ENCODE measurements at regions not wholly inside any gene's neighbourhood (a gene's known extent, or its start where the extent isn't known, plus 50 kb on each side); places are given as distances from the start of the nearest gene placed in this dataset.

DNA sequence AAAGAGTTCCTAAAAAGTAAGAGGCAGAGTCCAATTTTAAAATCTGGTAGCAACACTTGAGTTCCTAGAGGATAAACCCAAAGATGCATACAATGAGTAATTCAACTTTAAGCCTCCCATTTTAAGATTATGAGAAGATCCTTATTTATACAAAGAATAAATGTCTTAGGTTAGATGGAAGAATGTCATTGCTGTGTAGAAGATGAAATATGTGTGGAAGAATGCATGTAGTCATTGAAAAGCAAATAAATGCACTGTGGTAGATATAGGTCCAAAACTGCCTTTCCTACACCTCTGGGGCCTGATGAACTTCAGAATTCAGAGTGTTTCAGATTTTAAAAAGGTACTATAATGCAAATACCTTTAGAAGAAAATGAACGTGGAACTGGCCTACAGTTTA lies 58.7 kb upstream of the LRP1B start:
- H3K9me1 ChIP-seq (replicated peaks; ENCODE audit: control insufficient read depth, extremely low read depth, insufficient read depth, low read length), result no peaks in the 10 kb centered on the region
- no peaks in the 10 kb centered on the region for H3K9me3 ChIP-seq (replicated peaks; ENCODE audit: control insufficient read depth, insufficient read depth, low read length)
- FAIRE-seq (no peak), DNase-seq (ENCODE audit: low read depth, low spot score) (no peak)
- BruUV-seq (replicated peaks), result no TSS peak
- no peaks in the 10 kb centered on the region for H3K79me2 ChIP-seq (ENCODE audit: control insufficient read depth, insufficient read depth, low read length)
- no peak overlapping the region for H3K9ac ChIP-seq (replicated peaks; ENCODE audit: extremely low read depth, insufficient read depth, low read length)
- intact Hi-C loops (cut with micrococcal nuclease), result loop anchor here (5.0 to 10.0 kb wide), 2 partner anchors 577 to 655 kb away; no protein-coding TSS in a partner anchor
- H3K4me2 ChIP-seq (ENCODE audit: insufficient read depth, low read length), result no peak overlapping the region
- dilution Hi-C loops (cut with MboI; ENCODE audit: extremely low pct_ligation_motif_present, low sequenced_read_pairs), result no loop called here
- H3K27ac ChIP-seq (ENCODE audit: insufficient read depth, low read depth, low read length), result no peak overlapping the region
- ChIA-PET CTCF (no interaction called here), POLR2A (no interaction called here)
- no peaks in the 10 kb centered on the region for H4K20me1 ChIP-seq (replicated peaks; ENCODE audit: control insufficient read depth, extremely low read depth, insufficient read depth, low read length)
- TF ChIP-seq GATA2 (IDR thresholded peaks at IDR 0.05; ENCODE audit: insufficient read depth, insufficient read length, low read depth, low read length) (no peak), POLR2A (IDR thresholded peaks at IDR 0.05; ENCODE audit: low read depth, low read length) (no peak)
- TF ChIP-seq, protein P1, sequence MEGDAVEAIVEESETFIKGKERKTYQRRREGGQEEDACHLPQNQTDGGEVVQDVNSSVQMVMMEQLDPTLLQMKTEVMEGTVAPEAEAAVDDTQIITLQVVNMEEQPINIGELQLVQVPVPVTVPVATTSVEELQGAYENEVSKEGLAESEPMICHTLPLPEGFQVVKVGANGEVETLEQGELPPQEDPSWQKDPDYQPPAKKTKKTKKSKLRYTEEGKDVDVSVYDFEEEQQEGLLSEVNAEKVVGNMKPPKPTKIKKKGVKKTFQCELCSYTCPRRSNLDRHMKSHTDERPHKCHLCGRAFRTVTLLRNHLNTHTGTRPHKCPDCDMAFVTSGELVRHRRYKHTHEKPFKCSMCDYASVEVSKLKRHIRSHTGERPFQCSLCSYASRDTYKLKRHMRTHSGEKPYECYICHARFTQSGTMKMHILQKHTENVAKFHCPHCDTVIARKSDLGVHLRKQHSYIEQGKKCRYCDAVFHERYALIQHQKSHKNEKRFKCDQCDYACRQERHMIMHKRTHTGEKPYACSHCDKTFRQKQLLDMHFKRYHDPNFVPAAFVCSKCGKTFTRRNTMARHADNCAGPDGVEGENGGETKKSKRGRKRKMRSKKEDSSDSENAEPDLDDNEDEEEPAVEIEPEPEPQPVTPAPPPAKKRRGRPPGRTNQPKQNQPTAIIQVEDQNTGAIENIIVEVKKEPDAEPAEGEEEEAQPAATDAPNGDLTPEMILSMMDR (IDR thresholded peaks at IDR 0.05; ENCODE audit: extremely low read depth in 1 of 2, insufficient read depth in 1 of 2, low read depth in 1 of 2, low read length in 2 of 2), result no peak
- peaks cover 36% of the 10 kb centered on the region for H3K4me1 ChIP-seq (ENCODE audit: control insufficient read depth, extremely low read depth, insufficient read depth, low read length)
- H3K4me3 ChIP-seq (replicated peaks in 1 of 3; ENCODE audit: insufficient read depth in 1 of 3, low read depth in 1 of 3, low read length in 3 of 3), result no peak overlapping the region
- H3K27me3 ChIP-seq (ENCODE audit: control insufficient read depth in 2 of 2, insufficient read depth in 2 of 2, low read length in 2 of 2), result no peaks in the 10 kb centered on the region
- H2AFZ ChIP-seq (ENCODE audit: low read depth, low read length), result no peak overlapping the region
- no peaks in the 10 kb centered on the region for H3K36me3 ChIP-seq (ENCODE audit: control insufficient read depth in 2 of 2, extremely low read depth in 1 of 2, insufficient read depth in 2 of 2, low read length in 2 of 2)

GRCh38 chr2:142188562-142188961 lies 57.7 kb upstream of the LRP1B start:
- intact Hi-C loops (cut with micrococcal nuclease) (loop anchor here (5.0 to 10.0 kb wide), 2 partner anchors 576 to 656 kb away; no protein-coding TSS in a partner anchor), dilution Hi-C loops (cut with MboI; ENCODE audit: extremely low pct_ligation_motif_present, low sequenced_read_pairs) (no loop called here)
- no peaks in the 10 kb centered on the region for H3K9me3 ChIP-seq (replicated peaks; ENCODE audit: control insufficient read depth, insufficient read depth, low read length)
- no peak overlapping the region for H3K4me2 ChIP-seq (ENCODE audit: insufficient read depth, low read length)
- CTCF ChIA-PET, result no interaction called here
- no peaks in the 10 kb centered on the region for H3K9me1 ChIP-seq (replicated peaks; ENCODE audit: control insufficient read depth, extremely low read depth, insufficient read depth, low read length)
- no peak for FAIRE-seq
- no peak overlapping the region for H3K4me3 ChIP-seq (replicated peaks in 1 of 3; ENCODE audit: insufficient read depth in 1 of 3, low read depth in 1 of 3, low read length in 3 of 3)
- H2AFZ ChIP-seq (ENCODE audit: low read depth, low read length), result no peak overlapping the region
- peaks cover 36% of the 10 kb centered on the region for H3K4me1 ChIP-seq (ENCODE audit: control insufficient read depth, extremely low read depth, insufficient read depth, low read length)
- H3K9ac ChIP-seq (replicated peaks; ENCODE audit: extremely low read depth, insufficient read depth, low read length), result no peak overlapping the region
- no peak for DNase-seq (ENCODE audit: low read depth, low spot score)
- no peak for TF ChIP-seq POLR2AphosphoS5 (IDR thresholded peaks at IDR 0.05; ENCODE audit: insufficient read depth, low read depth, low read length)
- no peak for TF ChIP-seq JUN (IDR thresholded peaks at IDR 0.05; ENCODE audit: borderline replicate concordance, insufficient read depth, insufficient read length, low read depth)
- no peak for TF ChIP-seq GATA2 (IDR thresholded peaks at IDR 0.05; ENCODE audit: insufficient read depth, insufficient read length, low read depth, low read length)
- TF ChIP-seq POLR2A (IDR thresholded peaks at IDR 0.05; ENCODE audit: low read depth, low read length), result no peak
- TF ChIP-seq MYC (IDR thresholded peaks at IDR 0.05; ENCODE audit: low read depth, low read length), result no peak
- TF ChIP-seq EZH2 (IDR thresholded peaks at IDR 0.05; ENCODE audit: borderline replicate concordance, low read depth, low read length, severe bottlenecking), result no peak
- TF ChIP-seq FOS (IDR thresholded peaks at IDR 0.05; ENCODE audit: borderline replicate concordance, insufficient read depth, low read length), result no peak
- TF ChIP-seq, protein P2, sequence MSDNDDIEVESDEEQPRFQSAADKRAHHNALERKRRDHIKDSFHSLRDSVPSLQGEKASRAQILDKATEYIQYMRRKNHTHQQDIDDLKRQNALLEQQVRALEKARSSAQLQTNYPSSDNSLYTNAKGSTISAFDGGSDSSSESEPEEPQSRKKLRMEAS (IDR thresholded peaks at IDR 0.05; ENCODE audit: insufficient read depth, insufficient read length), result no peak
- TF ChIP-seq, protein P1 (IDR thresholded peaks at IDR 0.05; ENCODE audit: extremely low read depth in 1 of 2, insufficient read depth in 1 of 2, low read depth in 1 of 2, low read length in 2 of 2), result no peak
- H3K27me3 ChIP-seq (ENCODE audit: control insufficient read depth in 2 of 2, insufficient read depth in 2 of 2, low read length in 2 of 2), result no peaks in the 10 kb centered on the region
- H3K79me2 ChIP-seq (ENCODE audit: control insufficient read depth, insufficient read depth, low read length), result no peaks in the 10 kb centered on the region
- no peaks in the 10 kb centered on the region for H3K36me3 ChIP-seq (ENCODE audit: control insufficient read depth in 2 of 2, extremely low read depth in 1 of 2, insufficient read depth in 2 of 2, low read length in 2 of 2)
- BruUV-seq (replicated peaks), result no TSS peak
- POLR2A ChIA-PET, result no interaction called here
- H3K27ac ChIP-seq (ENCODE audit: insufficient read depth, low read depth, low read length), result no peak overlapping the region
- H4K20me1 ChIP-seq (replicated peaks; ENCODE audit: control insufficient read depth, extremely low read depth, insufficient read depth, low read length), result no peaks in the 10 kb centered on the region

All from endothelial cell of umbilical vein (primary cell).